Activated CD4-positive, alpha-beta T cell treated with anti-CD3 and anti-CD28 coated beads, Interleukin-2, amount 10 ng/mL, durations not matched to agents 24 days and 14 days (primary cell): ENCODE measurements at regions not wholly inside any gene's neighbourhood (a gene's known extent, or its start where the extent isn't known, plus 50 kb on each side); places are given as distances from the start of the nearest gene placed in this dataset.
"Not testable (repeated sequence)": the region's sequence is repeated elsewhere in the genome, so short reads cannot be mapped to it uniquely, and the experiment has no call there.

ENCODE experiments used
- DNase-seq: peaks from one replicate; pipeline ENCODE4 v3.0.0; 2022
- H3K27ac Mint-ChIP-seq: one replicate; pipeline ENCODE4 v1.8.0; 2022; ENCODE audit warnings: mild to moderate bottlenecking, mixed read lengths
- H3K27me3 Mint-ChIP-seq: one replicate; pipeline ENCODE4 v1.8.0; 2022; ENCODE audit warnings: mixed read lengths
- H3K36me3 Mint-ChIP-seq: one replicate; pipeline ENCODE4 v1.8.0; 2022; ENCODE audit warnings: low read depth, mild to moderate bottlenecking, mixed read lengths
- H3K4me1 Mint-ChIP-seq: one replicate; pipeline ENCODE4 v1.8.0; 2021; ENCODE audit warnings: mixed read lengths
- H3K4me3 Mint-ChIP-seq: one replicate; pipeline ENCODE4 v1.8.0; 2022; ENCODE audit warnings: mild to moderate bottlenecking, moderate library complexity, mixed read lengths
- H3K9me3 Mint-ChIP-seq: one replicate; pipeline ENCODE4 v1.8.0; 2021; ENCODE audit warnings: mixed read lengths
- intact Hi-C: fragments of 100-400 bp; cut with micrococcal nuclease; formaldehyde crosslinking; loops from one replicate; pipeline ENCODE4 v1.15.1; 2023

- H3K4me3 Mint-ChIP-seq = no peak overlapping the region
- DNase-seq = no peak
- H3K36me3 Mint-ChIP-seq = no peaks in the 10 kb centered on the region
- H3K27me3 Mint-ChIP-seq = no peaks in the 10 kb centered on the region
- H3K9me3 Mint-ChIP-seq = no peaks in the 10 kb centered on the region
- H3K27ac Mint-ChIP-seq = no peak overlapping the region
- intact Hi-C loops = no loop called here
- H3K4me1 Mint-ChIP-seq = no peaks in the 10 kb centered on the region
Observed at GRCh38 chr2:167335541-167335992, 447.3 kb downstream of the XIRP2 start.

GRCh38 chr2:167334146-167334742, 446.0 kb downstream of the XIRP2 start:
- no peaks in the 10 kb centered on the region for H3K4me1 Mint-ChIP-seq
- no peak overlapping the region for H3K27ac Mint-ChIP-seq
- DNase-seq = no peak
- no peaks in the 10 kb centered on the region for H3K9me3 Mint-ChIP-seq
- no peak overlapping the region for H3K4me3 Mint-ChIP-seq
- no peaks in the 10 kb centered on the region for H3K27me3 Mint-ChIP-seq
- H3K36me3 Mint-ChIP-seq = no peaks in the 10 kb centered on the region
- intact Hi-C loops = no loop called here

- intact Hi-C loops = no loop called here
- Mint-ChIP-seq H3K27ac (no peak overlapping the region), H3K27me3 (no peaks in the 10 kb centered on the region), H3K9me3 (no peaks in the 10 kb centered on the region), H3K36me3 (no peaks in the 10 kb centered on the region), H3K4me3 (no peak overlapping the region), H3K4me1 (no peaks in the 10 kb centered on the region)
- DNase-seq = no peak
Observed at GRCh38 chr2:167333245-167333644, 445.0 kb downstream of the XIRP2 start.

DNA sequence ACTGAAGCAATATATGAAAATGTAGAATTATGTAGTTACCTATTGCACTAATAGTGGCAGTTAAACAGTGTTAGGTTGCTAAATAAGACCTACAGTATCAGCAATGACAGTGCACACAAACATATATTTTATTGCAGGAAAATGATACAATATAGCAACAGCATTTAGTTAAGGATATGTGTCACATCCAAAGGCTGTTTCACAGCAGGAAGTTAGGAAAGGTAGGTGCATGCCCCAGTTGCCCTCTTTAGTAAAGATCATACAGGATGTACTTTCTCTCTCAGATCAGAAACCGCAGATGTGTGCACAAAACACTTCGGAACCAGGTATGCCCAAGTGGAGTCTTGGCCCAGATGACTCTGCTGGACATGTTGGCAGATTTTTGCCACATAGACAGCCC, 444.1 kb downstream of the XIRP2 start:
- H3K27ac Mint-ChIP-seq = no peak overlapping the region
- H3K9me3 Mint-ChIP-seq = no peaks in the 10 kb centered on the region
- intact Hi-C loops = no loop called here
- H3K4me1 Mint-ChIP-seq = no peaks in the 10 kb centered on the region
- no peaks in the 10 kb centered on the region for H3K27me3 Mint-ChIP-seq
- no peak overlapping the region for H3K4me3 Mint-ChIP-seq
- no peak for DNase-seq
- H3K36me3 Mint-ChIP-seq = no peaks in the 10 kb centered on the region

GRCh38 chr2:167331636-167332232, 443.5 kb downstream of the XIRP2 start:
- H3K36me3 Mint-ChIP-seq = no peaks in the 10 kb centered on the region
- intact Hi-C loops = no loop called here
- H3K27me3 Mint-ChIP-seq = no peaks in the 10 kb centered on the region
- DNase-seq = no peak
- H3K27ac Mint-ChIP-seq = no peak overlapping the region
- no peak overlapping the region for H3K4me3 Mint-ChIP-seq
- H3K9me3 Mint-ChIP-seq = no peaks in the 10 kb centered on the region
- no peaks in the 10 kb centered on the region for H3K4me1 Mint-ChIP-seq

- H3K27ac Mint-ChIP-seq, DNase-seq, H3K4me1 Mint-ChIP-seq, H3K9me3 Mint-ChIP-seq, H3K27me3 Mint-ChIP-seq, intact Hi-C loops, H3K36me3 Mint-ChIP-seq, H3K4me3 Mint-ChIP-seq: not testable (repeated sequence)
Observed at GRCh38 chr2:167328808-167329207, 440.5 kb downstream of the XIRP2 start.

GRCh38 chr2:167322795-167323194, 434.5 kb downstream of the XIRP2 start:
- Mint-ChIP-seq H3K27me3 (no peaks in the 10 kb centered on the region), H3K4me1 (no peaks in the 10 kb centered on the region), H3K36me3 (no peaks in the 10 kb centered on the region), H3K4me3 (no peak overlapping the region), H3K9me3 (no peaks in the 10 kb centered on the region), H3K27ac (no peak overlapping the region)
- intact Hi-C loops = no loop called here
- no peak for DNase-seq

GRCh38 chr2:167318581-167318980, 430.3 kb downstream of the XIRP2 start:
- no peak overlapping the region for H3K4me3 Mint-ChIP-seq
- no peaks in the 10 kb centered on the region for H3K36me3 Mint-ChIP-seq
- no peaks in the 10 kb centered on the region for H3K27me3 Mint-ChIP-seq
- no peaks in the 10 kb centered on the region for H3K9me3 Mint-ChIP-seq
- no peak for DNase-seq
- H3K4me1 Mint-ChIP-seq = no peaks in the 10 kb centered on the region
- H3K27ac Mint-ChIP-seq = no peak overlapping the region
- intact Hi-C loops = no loop called here

DNA sequence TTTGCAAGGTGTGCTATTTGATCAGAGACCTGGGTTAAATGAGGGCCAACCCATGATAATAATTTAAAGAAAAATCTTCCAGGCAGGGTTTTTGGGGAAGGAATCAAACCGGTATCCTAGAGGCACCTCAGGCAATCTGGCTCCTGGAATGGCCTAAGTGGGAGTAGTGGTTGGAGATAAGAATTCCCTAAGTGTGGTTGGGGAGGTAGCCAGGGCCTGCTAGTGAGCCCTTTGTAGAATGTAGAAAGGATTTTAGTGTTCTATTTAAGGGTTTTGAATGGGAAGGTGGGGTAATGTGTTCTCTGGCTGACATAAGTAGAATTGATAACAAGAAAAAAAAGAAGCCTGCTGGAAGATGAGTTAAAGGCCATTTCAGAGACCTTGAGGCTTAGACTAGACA, 422.2 kb downstream of the XIRP2 start:
- no peaks in the 10 kb centered on the region for H3K4me1 Mint-ChIP-seq
- H3K9me3 Mint-ChIP-seq = no peaks in the 10 kb centered on the region
- H3K4me3 Mint-ChIP-seq = no peak overlapping the region
- H3K27me3 Mint-ChIP-seq = peaks cover 2% of the 10 kb centered on the region
- no peak overlapping the region for H3K27ac Mint-ChIP-seq
- intact Hi-C loops = no loop called here
- no peak for DNase-seq
- H3K36me3 Mint-ChIP-seq = no peaks in the 10 kb centered on the region
